GM23338 (cell line): ENCODE measurements at regions not wholly inside any gene's neighbourhood (a gene's known extent, or its start where the extent isn't known, plus 50 kb on each side); places are given as distances from the start of the nearest gene placed in this dataset.

Experiments used
- ATAC-seq: fragments of 200-7000 bp; cut with Tn5 transposase; 3 replicates; pipeline ENCODE4 v1.9.1; 2020
- DNase-seq: peaks from one replicate; pipeline ENCODE4 v3.0.0-alpha.2; 2015; ENCODE audit warnings: low spot score
- H2AFZ ChIP-seq: fragments of 200-600 bp; sonication (generic); 2 replicates; pipeline ENCODE4 v1.8.0; 2016; ENCODE audit warnings: antibody characterized with exemption, mild to moderate bottlenecking, moderate library complexity
- H3F3A ChIP-seq: fragments of 200-600 bp; sonication (generic); replicated peaks from 2 replicates; pipeline ENCODE4 v1.8.0; 2017; ENCODE audit warnings: antibody characterized with exemption, mixed run types, low read depth
- H3K27ac ChIP-seq: fragments of 200-600 bp; sonication (generic); 2 replicates; pipeline ENCODE4 v1.6.1; 2016; ENCODE audit warnings: low read depth
- H3K27me3 ChIP-seq: fragments of 200-600 bp; sonication (generic); 2 replicates; pipeline ENCODE4 v1.8.0; 2016; ENCODE audit warnings: mild to moderate bottlenecking, mixed run types, moderate library complexity; ENCODE audit not compliant: insufficient read depth
- H3K36me3 ChIP-seq: fragments of 200-600 bp; sonication (generic); 2 replicates; pipeline ENCODE4 v1.8.0; 2016; ENCODE audit warnings: mild to moderate bottlenecking; ENCODE audit not compliant: insufficient read depth
- H3K4me1 ChIP-seq: fragments of 200-600 bp; sonication (generic); 2 replicates; pipeline ENCODE4 v1.8.0; 2016; ENCODE audit warnings: mild to moderate bottlenecking, moderate library complexity; ENCODE audit not compliant: insufficient read depth
- H3K4me2 ChIP-seq: fragments of 200-600 bp; sonication (generic); 2 replicates; pipeline ENCODE4 v1.7.1; 2017; ENCODE audit warnings: mixed run types
- H3K4me3 ChIP-seq: fragments of 200-600 bp; sonication (generic); 2 replicates; pipeline ENCODE4 v1.6.1; 2016; ENCODE audit warnings: mixed run types
- H3K79me2 ChIP-seq: fragments of 200-600 bp; sonication (generic); replicated peaks from 2 replicates; pipeline ENCODE4 v1.8.0; 2017; ENCODE audit warnings: mild to moderate bottlenecking; ENCODE audit not compliant: insufficient read depth
- H3K9me2 ChIP-seq: fragments of 200-600 bp; sonication (generic); 2 replicates; pipeline ENCODE4 v1.8.0; 2017; ENCODE audit not compliant: insufficient read depth
- H4K20me1 ChIP-seq: fragments of 200-600 bp; sonication (generic); replicated peaks from 2 replicates; pipeline ENCODE4 v1.8.0; 2017; ENCODE audit warnings: mild to moderate bottlenecking; ENCODE audit not compliant: insufficient read depth
- H3K27ac Mint-ChIP-seq: 2 replicates; pipeline ENCODE4 v1.8.0; 2020; ENCODE audit warnings: inconsistent platforms, mild to moderate bottlenecking, moderate library complexity, mixed read lengths
- H3K27me3 Mint-ChIP-seq: 3 replicates; pipeline ENCODE4 v1.8.0; 2022; ENCODE audit warnings: low read depth, mild to moderate bottlenecking, moderate library complexity, mixed read lengths, inconsistent platforms; ENCODE audit not compliant: insufficient read depth, poor library complexity
- H3K36me3 Mint-ChIP-seq: 3 replicates; pipeline ENCODE4 v1.8.0; 2021; ENCODE audit warnings: low read depth, mild to moderate bottlenecking, inconsistent platforms, moderate library complexity, mixed read lengths
- H3K4me1 Mint-ChIP-seq: 3 replicates; pipeline ENCODE4 v1.8.0; 2020; ENCODE audit warnings: mild to moderate bottlenecking, inconsistent platforms, mixed read lengths
- H3K4me3 Mint-ChIP-seq: 3 replicates; pipeline ENCODE4 v1.8.0; 2021; ENCODE audit warnings: moderate library complexity, mild to moderate bottlenecking, inconsistent platforms, mixed read lengths
- H3K9me3 Mint-ChIP-seq: 3 replicates; pipeline ENCODE4 v1.8.0; 2020; ENCODE audit warnings: moderate library complexity, mild to moderate bottlenecking, inconsistent platforms, mixed read lengths
- CREB1 ChIP-seq: fragments of 250-450 bp; sonication (Bioruptor Pico); IDR thresholded peaks from 2 replicates; pipeline ENCODE4 v1.5.0; 2020; ENCODE audit warnings: low read depth, mild to moderate bottlenecking, moderate library complexity
- EZH2 ChIP-seq: fragments of 200-600 bp; sonication (generic); IDR thresholded peaks from one replicate; pipeline ENCODE4 v1.8.0; 2017; ENCODE audit warnings: antibody characterized with exemption, mild to moderate bottlenecking, low read depth; ENCODE audit not compliant: unreplicated experiment
- EZH2phosphoT487 ChIP-seq: fragments of 200-600 bp; sonication (generic); IDR thresholded peaks from one replicate; pipeline ENCODE4 v1.8.1; 2018; ENCODE audit warnings: antibody characterized with exemption; ENCODE audit not compliant: unreplicated experiment
- JUNB ChIP-seq: IDR thresholded peaks from one replicate; pipeline ENCODE4 v1.6.1; 2016; ENCODE audit warnings: antibody characterized with exemption; ENCODE audit not compliant: unreplicated experiment
- NANOG ChIP-seq: IDR thresholded peaks from 2 replicates; pipeline ENCODE4 v1.6.1; 2016; ENCODE audit warnings: antibody characterized with exemption, borderline replicate concordance
- POLR2AphosphoS5 ChIP-seq: IDR thresholded peaks from 2 replicates; pipeline ENCODE4 v1.6.1; 2016; ENCODE audit warnings: antibody characterized with exemption, low read depth
- ZNF114 ChIP-seq: fragments of 250-450 bp; sonication (Bioruptor Pico); IDR thresholded peaks from 2 replicates; pipeline ENCODE4 v1.5.0; 2020; ENCODE audit warnings: mild to moderate bottlenecking, moderate library complexity
- ZNF331 ChIP-seq: fragments of 250-450 bp; sonication (Bioruptor Pico); IDR thresholded peaks from 2 replicates; pipeline ENCODE4 v1.5.0; 2020; ENCODE audit warnings: low read depth, mild to moderate bottlenecking, moderate library complexity
- TF ChIP-seq, protein P1 (sequence below): IDR thresholded peaks from one replicate; pipeline ENCODE4 v1.6.1; 2018; ENCODE audit warnings: antibody characterized with exemption; ENCODE audit not compliant: unreplicated experiment
- TF ChIP-seq, protein P2 (sequence below), 2 experiments: fragments of 200-600 bp in 1 of 2; sonication (generic) in 1 of 2; conservative IDR thresholded peaks; 2 replicates each; pipeline versions ENCODE4 v1.5.1 to v1.6.1; 2016 to 2017; ENCODE audit warnings: antibody characterized with exemption in 2 of 2, low read depth in 2 of 2, mild to moderate bottlenecking in 2 of 2, moderate library complexity in 1 of 2
- TF ChIP-seq, protein P3 (sequence below): fragments of 250-450 bp; sonication (Bioruptor Pico); IDR thresholded peaks from 2 replicates; pipeline ENCODE4 v1.5.0; 2020; ENCODE audit warnings: mild to moderate bottlenecking, moderate library complexity
- TF ChIP-seq, protein P4 (sequence below): IDR thresholded peaks from 2 replicates; pipeline ENCODE4 v1.6.1; 2016; ENCODE audit warnings: antibody characterized with exemption

DNA sequence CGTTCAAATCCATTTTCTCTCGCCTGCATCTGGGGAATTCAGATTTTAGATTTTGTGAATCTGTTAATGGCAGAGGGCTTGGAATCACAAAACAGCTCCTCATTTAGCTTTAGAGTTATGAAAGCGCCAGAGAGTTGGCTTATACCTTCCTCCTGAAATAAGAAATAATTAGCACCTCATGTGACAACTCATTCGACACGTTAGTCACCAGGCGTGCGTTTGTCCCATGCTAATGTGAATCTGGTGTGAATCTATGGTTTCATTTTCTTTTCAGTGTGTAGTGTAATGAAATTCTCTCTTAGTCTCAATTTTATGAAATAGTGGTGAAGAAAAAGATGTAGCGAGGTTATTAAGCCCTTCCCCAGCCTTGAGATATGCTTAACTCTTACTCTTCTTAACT, 89.4 kb downstream of the EDEM1 start (continued):
- TF ChIP-seq, protein P1, sequence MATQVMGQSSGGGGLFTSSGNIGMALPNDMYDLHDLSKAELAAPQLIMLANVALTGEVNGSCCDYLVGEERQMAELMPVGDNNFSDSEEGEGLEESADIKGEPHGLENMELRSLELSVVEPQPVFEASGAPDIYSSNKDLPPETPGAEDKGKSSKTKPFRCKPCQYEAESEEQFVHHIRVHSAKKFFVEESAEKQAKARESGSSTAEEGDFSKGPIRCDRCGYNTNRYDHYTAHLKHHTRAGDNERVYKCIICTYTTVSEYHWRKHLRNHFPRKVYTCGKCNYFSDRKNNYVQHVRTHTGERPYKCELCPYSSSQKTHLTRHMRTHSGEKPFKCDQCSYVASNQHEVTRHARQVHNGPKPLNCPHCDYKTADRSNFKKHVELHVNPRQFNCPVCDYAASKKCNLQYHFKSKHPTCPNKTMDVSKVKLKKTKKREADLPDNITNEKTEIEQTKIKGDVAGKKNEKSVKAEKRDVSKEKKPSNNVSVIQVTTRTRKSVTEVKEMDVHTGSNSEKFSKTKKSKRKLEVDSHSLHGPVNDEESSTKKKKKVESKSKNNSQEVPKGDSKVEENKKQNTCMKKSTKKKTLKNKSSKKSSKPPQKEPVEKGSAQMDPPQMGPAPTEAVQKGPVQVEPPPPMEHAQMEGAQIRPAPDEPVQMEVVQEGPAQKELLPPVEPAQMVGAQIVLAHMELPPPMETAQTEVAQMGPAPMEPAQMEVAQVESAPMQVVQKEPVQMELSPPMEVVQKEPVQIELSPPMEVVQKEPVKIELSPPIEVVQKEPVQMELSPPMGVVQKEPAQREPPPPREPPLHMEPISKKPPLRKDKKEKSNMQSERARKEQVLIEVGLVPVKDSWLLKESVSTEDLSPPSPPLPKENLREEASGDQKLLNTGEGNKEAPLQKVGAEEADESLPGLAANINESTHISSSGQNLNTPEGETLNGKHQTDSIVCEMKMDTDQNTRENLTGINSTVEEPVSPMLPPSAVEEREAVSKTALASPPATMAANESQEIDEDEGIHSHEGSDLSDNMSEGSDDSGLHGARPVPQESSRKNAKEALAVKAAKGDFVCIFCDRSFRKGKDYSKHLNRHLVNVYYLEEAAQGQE, result no peak
- TF ChIP-seq, protein P2, sequence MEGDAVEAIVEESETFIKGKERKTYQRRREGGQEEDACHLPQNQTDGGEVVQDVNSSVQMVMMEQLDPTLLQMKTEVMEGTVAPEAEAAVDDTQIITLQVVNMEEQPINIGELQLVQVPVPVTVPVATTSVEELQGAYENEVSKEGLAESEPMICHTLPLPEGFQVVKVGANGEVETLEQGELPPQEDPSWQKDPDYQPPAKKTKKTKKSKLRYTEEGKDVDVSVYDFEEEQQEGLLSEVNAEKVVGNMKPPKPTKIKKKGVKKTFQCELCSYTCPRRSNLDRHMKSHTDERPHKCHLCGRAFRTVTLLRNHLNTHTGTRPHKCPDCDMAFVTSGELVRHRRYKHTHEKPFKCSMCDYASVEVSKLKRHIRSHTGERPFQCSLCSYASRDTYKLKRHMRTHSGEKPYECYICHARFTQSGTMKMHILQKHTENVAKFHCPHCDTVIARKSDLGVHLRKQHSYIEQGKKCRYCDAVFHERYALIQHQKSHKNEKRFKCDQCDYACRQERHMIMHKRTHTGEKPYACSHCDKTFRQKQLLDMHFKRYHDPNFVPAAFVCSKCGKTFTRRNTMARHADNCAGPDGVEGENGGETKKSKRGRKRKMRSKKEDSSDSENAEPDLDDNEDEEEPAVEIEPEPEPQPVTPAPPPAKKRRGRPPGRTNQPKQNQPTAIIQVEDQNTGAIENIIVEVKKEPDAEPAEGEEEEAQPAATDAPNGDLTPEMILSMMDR (conservative IDR thresholded peaks at IDR 0.05; ENCODE audit: low read depth in 2 of 2), result no peak
- no peak for TF ChIP-seq EZH2
- TF ChIP-seq JUNB, result no peak

DNA sequence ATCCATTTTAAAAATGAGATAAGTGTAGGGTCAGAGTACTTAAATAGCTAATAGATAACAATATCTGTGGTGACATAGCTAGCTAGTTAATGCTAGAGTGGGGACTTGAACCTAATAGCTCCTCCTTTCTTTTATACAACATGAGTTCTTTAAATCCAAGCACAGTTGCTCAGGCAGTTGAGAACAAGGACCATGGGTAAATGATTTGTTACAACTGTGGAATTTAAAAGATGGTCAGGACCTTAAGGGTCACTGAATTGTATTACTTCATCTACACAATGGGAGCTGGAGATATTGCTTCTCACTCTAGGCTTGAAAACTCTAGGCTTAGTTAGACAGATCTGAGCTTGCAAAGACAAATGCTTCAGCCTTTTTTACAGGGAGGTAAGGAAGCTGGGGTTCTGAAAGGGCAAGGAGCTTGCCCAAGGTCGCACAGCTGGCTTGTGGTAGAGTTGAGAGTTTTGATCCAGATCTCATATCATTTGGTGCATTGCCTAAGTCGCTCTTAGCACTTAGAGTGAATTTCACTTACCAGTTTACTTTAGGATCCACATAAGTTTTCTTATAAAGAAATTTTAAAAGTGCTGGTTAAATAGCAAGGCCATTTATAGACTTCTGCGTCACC, 90.2 kb downstream of the EDEM1 start:
- ATAC-seq (no peak), DNase-seq (no peak)
- H3K79me2 ChIP-seq, result no peaks in the 10 kb centered on the region
- H3K27me3 ChIP-seq, result no peaks in the 10 kb centered on the region
- no peaks in the 10 kb centered on the region for H3K4me1 ChIP-seq
- Mint-ChIP-seq H3K4me3 (no peak overlapping the region), H3K4me1 (no peaks in the 10 kb centered on the region), H3K36me3 (peaks cover 6% of the 10 kb centered on the region; the same call in 1 of the 3 replicates), H3K27me3 (no peaks in the 10 kb centered on the region), H3K9me3 (peaks cover 68% of the 10 kb centered on the region), H3K27ac (no peak overlapping the region)
- H2AFZ ChIP-seq, result no peak overlapping the region
- no peak overlapping the region for H3K27ac ChIP-seq
- no peak overlapping the region for H3K4me2 ChIP-seq
- no peaks in the 10 kb centered on the region for H4K20me1 ChIP-seq
- H3K9me2 ChIP-seq, result no peaks in the 10 kb centered on the region
- H3K36me3 ChIP-seq, result peaks cover 5% of the 10 kb centered on the region; the same call in 1 of the 2 replicates
- H3K4me3 ChIP-seq, result no peak overlapping the region
- no peaks in the 10 kb centered on the region for H3F3A ChIP-seq
- TF ChIP-seq ZNF331 (CRISPR knock-in tag) (no peak), EZH2phosphoT487 (no peak), CREB1 (CRISPR knock-in tag) (no peak), JUNB (no peak), NANOG (no peak), POLR2AphosphoS5 (no peak), ZNF114 (CRISPR knock-in tag) (no peak)
- TF ChIP-seq, protein P3, sequence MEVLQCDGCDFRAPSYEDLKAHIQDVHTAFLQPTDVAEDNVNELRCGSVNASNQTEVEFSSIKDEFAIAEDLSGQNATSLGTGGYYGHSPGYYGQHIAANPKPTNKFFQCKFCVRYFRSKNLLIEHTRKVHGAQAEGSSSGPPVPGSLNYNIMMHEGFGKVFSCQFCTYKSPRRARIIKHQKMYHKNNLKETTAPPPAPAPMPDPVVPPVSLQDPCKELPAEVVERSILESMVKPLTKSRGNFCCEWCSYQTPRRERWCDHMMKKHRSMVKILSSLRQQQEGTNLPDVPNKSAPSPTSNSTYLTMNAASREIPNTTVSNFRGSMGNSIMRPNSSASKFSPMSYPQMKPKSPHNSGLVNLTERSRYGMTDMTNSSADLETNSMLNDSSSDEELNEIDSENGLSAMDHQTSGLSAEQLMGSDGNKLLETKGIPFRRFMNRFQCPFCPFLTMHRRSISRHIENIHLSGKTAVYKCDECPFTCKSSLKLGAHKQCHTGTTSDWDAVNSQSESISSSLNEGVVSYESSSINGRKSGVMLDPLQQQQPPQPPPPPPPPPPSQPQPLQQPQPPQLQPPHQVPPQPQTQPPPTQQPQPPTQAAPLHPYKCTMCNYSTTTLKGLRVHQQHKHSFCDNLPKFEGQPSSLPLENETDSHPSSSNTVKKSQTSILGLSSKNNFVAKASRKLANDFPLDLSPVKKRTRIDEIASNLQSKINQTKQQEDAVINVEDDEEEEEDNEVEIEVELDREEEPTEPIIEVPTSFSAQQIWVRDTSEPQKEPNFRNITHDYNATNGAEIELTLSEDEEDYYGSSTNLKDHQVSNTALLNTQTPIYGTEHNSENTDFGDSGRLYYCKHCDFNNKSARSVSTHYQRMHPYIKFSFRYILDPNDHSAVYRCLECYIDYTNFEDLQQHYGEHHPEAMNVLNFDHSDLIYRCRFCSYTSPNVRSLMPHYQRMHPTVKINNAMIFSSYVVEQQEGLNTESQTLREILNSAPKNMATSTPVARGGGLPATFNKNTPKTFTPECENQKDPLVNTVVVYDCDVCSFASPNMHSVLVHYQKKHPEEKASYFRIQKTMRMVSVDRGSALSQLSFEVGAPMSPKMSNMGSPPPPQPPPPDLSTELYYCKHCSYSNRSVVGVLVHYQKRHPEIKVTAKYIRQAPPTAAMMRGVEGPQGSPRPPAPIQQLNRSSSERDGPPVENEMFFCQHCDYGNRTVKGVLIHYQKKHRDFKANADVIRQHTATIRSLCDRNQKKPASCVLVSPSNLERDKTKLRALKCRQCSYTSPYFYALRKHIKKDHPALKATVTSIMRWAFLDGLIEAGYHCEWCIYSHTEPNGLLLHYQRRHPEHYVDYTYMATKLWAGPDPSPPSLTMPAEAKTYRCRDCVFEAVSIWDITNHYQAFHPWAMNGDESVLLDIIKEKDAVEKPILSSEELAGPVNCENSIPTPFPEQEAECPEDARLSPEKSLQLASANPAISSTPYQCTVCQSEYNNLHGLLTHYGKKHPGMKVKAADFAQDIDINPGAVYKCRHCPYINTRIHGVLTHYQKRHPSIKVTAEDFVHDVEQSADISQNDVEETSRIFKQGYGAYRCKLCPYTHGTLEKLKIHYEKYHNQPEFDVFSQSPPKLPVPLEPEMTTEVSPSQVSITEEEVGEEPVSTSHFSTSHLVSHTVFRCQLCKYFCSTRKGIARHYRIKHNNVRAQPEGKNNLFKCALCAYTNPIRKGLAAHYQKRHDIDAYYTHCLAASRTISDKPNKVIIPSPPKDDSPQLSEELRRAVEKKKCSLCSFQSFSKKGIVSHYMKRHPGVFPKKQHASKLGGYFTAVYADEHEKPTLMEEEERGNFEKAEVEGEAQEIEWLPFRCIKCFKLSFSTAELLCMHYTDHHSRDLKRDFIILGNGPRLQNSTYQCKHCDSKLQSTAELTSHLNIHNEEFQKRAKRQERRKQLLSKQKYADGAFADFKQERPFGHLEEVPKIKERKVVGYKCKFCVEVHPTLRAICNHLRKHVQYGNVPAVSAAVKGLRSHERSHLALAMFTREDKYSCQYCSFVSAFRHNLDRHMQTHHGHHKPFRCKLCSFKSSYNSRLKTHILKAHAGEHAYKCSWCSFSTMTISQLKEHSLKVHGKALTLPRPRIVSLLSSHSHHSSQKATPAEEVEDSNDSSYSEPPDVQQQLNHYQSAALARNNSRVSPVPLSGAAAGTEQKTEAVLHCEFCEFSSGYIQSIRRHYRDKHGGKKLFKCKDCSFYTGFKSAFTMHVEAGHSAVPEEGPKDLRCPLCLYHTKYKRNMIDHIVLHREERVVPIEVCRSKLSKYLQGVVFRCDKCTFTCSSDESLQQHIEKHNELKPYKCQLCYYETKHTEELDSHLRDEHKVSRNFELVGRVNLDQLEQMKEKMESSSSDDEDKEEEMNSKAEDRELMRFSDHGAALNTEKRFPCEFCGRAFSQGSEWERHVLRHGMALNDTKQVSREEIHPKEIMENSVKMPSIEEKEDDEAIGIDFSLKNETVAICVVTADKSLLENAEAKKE, result no peak
- TF ChIP-seq, protein P4, sequence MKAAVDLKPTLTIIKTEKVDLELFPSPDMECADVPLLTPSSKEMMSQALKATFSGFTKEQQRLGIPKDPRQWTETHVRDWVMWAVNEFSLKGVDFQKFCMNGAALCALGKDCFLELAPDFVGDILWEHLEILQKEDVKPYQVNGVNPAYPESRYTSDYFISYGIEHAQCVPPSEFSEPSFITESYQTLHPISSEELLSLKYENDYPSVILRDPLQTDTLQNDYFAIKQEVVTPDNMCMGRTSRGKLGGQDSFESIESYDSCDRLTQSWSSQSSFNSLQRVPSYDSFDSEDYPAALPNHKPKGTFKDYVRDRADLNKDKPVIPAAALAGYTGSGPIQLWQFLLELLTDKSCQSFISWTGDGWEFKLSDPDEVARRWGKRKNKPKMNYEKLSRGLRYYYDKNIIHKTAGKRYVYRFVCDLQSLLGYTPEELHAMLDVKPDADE, result no peak
